Thoracic aorta (tissue), 2 donors: ENCODE measurements at regions not wholly inside any gene's neighbourhood (a gene's known extent, or its start where the extent isn't known, plus 50 kb on each side); places are given as distances from the start of the nearest gene placed in this dataset.

Experiments used
- ATAC-seq: fragments of 150-250 bp; one replicate; pipeline ENCODE4 v1.8.0; 2017; ENCODE audit warnings: low read depth; ENCODE audit not compliant: insufficient number of reproducible peaks, low FRiP score
- DNase-seq: peaks from one replicate; pipeline ENCODE4 v3.0.0-alpha.2; 2020; ENCODE audit warnings: low spot score
- H3K27ac ChIP-seq, 2 donors: fragments of 200-600 bp; sonication (generic); 1 replicate in 1 of 2; 2 replicates in 1 of 2; pipeline ENCODE4 v1.5.1; 2016; ENCODE audit warnings: mild to moderate bottlenecking in 2 of 2, moderate library complexity in 2 of 2
- H3K27me3 ChIP-seq: fragments of 200-600 bp; sonication (generic); replicated peaks from 2 replicates; pipeline ENCODE4 v1.6.0; 2016; ENCODE audit warnings: mild to moderate bottlenecking; ENCODE audit not compliant: insufficient read depth
- H3K36me3 ChIP-seq: fragments of 200-600 bp; sonication (generic); one replicate; pipeline ENCODE4 v1.5.1; 2016
- H3K4me1 ChIP-seq, 2 donors: fragments of 200-600 bp; sonication (generic); 1 replicate in 1 of 2; 2 replicates in 1 of 2; pipeline versions ENCODE4 v1.5.1 to v1.6.0; 2016; ENCODE audit warnings: low read depth in 2 of 2, mild to moderate bottlenecking in 1 of 2; ENCODE audit not compliant: control insufficient read depth in 1 of 2
- H3K4me3 ChIP-seq: fragments of 200-600 bp; sonication (generic); 2 replicates; pipeline ENCODE4 v1.5.1; 2016; ENCODE audit warnings: mild to moderate bottlenecking
- H3K9me3 ChIP-seq: fragments of 200-600 bp; sonication (generic); 2 replicates; pipeline ENCODE4 v1.5.1; 2016
- CTCF ChIP-seq: fragments of 200-600 bp; sonication (generic); IDR thresholded peaks from one replicate; pipeline ENCODE4 v1.5.1; 2019; ENCODE audit warnings: antibody characterized with exemption

GRCh38 chr2:67865917-67866316 lies 196.9 kb downstream of the C1D start:
- H3K27me3 ChIP-seq, result no peaks in the 10 kb centered on the region
- DNase-seq, result no peak
- peak; percentile 63 for ATAC-seq
- H3K9me3 ChIP-seq, result no peaks in the 10 kb centered on the region
- no peaks in the 10 kb centered on the region for H3K36me3 ChIP-seq
- TF ChIP-seq CTCF, result no peak
- H3K4me3 ChIP-seq, result no peak overlapping the region
- H3K4me1 ChIP-seq, result peaks cover 18 to 53% of the 10 kb centered on the region in 2 donors
- H3K27ac ChIP-seq, result peak overlapping the region; percentile 78 to 80

- peaks cover 29 to 69% of the 10 kb centered on the region in 2 donors for H3K4me1 ChIP-seq
- peak overlapping the region; percentile 40 to 80 for H3K27ac ChIP-seq
- ATAC-seq (no peak), DNase-seq (no peak)
- H3K4me3 ChIP-seq, result no peak overlapping the region
- H3K27me3 ChIP-seq, result no peaks in the 10 kb centered on the region
- H3K9me3 ChIP-seq, result no peaks in the 10 kb centered on the region
- TF ChIP-seq CTCF, result no peak
- no peaks in the 10 kb centered on the region for H3K36me3 ChIP-seq
Measured at GRCh38 chr2:67867735-67868134, 195.1 kb downstream of the C1D start.

- DNase-seq (peak; percentile 49), ATAC-seq (peak; percentile 95)
- Histone ChIP-seq H3K4me3 (peak overlapping the region; percentile 5), H3K36me3 (no peaks in the 10 kb centered on the region), H3K9me3 (no peaks in the 10 kb centered on the region), H3K4me1 (peaks cover 22 to 63% of the 10 kb centered on the region in 2 donors), H3K27ac (peak overlapping the region; percentile 86 to 88), H3K27me3 (no peaks in the 10 kb centered on the region)
- TF ChIP-seq CTCF, result no peak
Measured at GRCh38 chr2:67871686-67872412, 191.0 kb downstream of the C1D start.

- no peaks in the 10 kb centered on the region for H3K9me3 ChIP-seq
- DNase-seq, result no peak
- TF ChIP-seq CTCF, result no peak
- peak overlapping the region; percentile 86 to 88 for H3K27ac ChIP-seq
- H3K27me3 ChIP-seq, result no peaks in the 10 kb centered on the region
- no peaks in the 10 kb centered on the region for H3K36me3 ChIP-seq
- peak overlapping the region; percentile 5 for H3K4me3 ChIP-seq
- no peak for ATAC-seq
- H3K4me1 ChIP-seq, result peaks cover 17 to 59% of the 10 kb centered on the region in 2 donors
Measured at GRCh38 chr2:67872481-67872880, 190.3 kb downstream of the C1D start.

GRCh38 chr2:67873916-67874315 lies 188.9 kb downstream of the C1D start:
- Histone ChIP-seq H3K27ac (no peak overlapping the region), H3K36me3 (no peaks in the 10 kb centered on the region), H3K4me1 (peaks cover 21 to 59% of the 10 kb centered on the region in 2 donors), H3K9me3 (no peaks in the 10 kb centered on the region), H3K4me3 (no peak overlapping the region), H3K27me3 (no peaks in the 10 kb centered on the region)
- ATAC-seq (no peak), DNase-seq (no peak)
- TF ChIP-seq CTCF, result no peak
